ENCODE measurements at regions not wholly inside any gene's neighbourhood (a gene's known extent, or its start where the extent isn't known, plus 50 kb on each side); places are given as distances from the start of the nearest gene placed in this dataset.

DNA sequence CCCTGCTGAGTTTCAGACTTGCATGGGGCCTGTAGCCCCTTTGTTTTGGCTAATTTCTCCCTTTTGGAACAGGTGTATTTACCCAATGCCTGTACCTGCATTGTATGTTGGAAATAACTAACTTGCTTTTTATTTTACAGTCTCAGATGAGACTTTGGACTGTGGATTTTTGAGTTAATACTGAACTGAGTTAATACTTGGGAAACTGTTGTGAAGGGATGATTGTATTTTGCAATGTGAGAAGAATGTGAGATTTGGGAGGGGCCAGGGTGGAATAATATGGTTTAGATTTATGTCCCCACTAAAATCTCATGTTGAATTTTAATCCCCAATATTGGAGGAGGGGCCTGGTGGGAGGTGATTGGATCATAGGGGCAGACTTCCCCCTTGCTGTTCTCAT, 99.1 kb upstream of the IRAK1BP1 start (continued):
- TF ChIP-seq, protein P1, sequence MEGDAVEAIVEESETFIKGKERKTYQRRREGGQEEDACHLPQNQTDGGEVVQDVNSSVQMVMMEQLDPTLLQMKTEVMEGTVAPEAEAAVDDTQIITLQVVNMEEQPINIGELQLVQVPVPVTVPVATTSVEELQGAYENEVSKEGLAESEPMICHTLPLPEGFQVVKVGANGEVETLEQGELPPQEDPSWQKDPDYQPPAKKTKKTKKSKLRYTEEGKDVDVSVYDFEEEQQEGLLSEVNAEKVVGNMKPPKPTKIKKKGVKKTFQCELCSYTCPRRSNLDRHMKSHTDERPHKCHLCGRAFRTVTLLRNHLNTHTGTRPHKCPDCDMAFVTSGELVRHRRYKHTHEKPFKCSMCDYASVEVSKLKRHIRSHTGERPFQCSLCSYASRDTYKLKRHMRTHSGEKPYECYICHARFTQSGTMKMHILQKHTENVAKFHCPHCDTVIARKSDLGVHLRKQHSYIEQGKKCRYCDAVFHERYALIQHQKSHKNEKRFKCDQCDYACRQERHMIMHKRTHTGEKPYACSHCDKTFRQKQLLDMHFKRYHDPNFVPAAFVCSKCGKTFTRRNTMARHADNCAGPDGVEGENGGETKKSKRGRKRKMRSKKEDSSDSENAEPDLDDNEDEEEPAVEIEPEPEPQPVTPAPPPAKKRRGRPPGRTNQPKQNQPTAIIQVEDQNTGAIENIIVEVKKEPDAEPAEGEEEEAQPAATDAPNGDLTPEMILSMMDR (conservative IDR thresholded peaks at IDR 0.05; ENCODE audit: low read depth in 2 of 2) = no peak
- TF ChIP-seq NANOG (IDR thresholded peaks at IDR 0.05; ENCODE audit: borderline replicate concordance) = no peak

DNA sequence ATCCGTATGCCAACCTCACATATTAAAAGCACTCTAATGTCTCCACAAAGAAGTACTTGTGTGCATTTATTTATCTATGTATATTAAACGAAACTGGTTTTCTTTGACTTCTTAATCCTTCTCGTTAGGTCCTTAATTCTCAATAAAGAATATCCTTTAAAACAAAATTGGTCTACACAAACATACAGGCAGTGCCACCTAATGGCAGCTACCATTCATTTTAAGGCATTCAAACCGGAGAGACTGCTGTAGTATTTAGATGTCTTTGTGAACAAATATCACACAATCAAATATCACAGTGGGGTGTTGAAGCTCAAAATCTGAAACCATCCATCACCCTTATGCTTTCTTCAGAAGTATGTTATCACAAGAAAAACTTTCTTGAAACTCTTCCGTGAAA, 96.6 kb upstream of the IRAK1BP1 start:
- H3K79me2 ChIP-seq (replicated peaks; ENCODE audit: insufficient read depth) = no peaks in the 10 kb centered on the region
- no peaks in the 10 kb centered on the region for H3K36me3 Mint-ChIP-seq (ENCODE audit: low read depth)
- H3K36me3 ChIP-seq (ENCODE audit: insufficient read depth) = no peaks in the 10 kb centered on the region
- no peak overlapping the region for H2AFZ ChIP-seq
- no peak for TF ChIP-seq CREB1 (CRISPR knock-in tag; IDR thresholded peaks at IDR 0.05; ENCODE audit: low read depth)
- TF ChIP-seq, protein P2, sequence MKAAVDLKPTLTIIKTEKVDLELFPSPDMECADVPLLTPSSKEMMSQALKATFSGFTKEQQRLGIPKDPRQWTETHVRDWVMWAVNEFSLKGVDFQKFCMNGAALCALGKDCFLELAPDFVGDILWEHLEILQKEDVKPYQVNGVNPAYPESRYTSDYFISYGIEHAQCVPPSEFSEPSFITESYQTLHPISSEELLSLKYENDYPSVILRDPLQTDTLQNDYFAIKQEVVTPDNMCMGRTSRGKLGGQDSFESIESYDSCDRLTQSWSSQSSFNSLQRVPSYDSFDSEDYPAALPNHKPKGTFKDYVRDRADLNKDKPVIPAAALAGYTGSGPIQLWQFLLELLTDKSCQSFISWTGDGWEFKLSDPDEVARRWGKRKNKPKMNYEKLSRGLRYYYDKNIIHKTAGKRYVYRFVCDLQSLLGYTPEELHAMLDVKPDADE (IDR thresholded peaks at IDR 0.05) = no peak
- TF ChIP-seq, protein P1 (conservative IDR thresholded peaks at IDR 0.05; ENCODE audit: low read depth in 2 of 2) = peak; percentile 68 to 69
- no peak for TF ChIP-seq POLR2AphosphoS5 (IDR thresholded peaks at IDR 0.05; ENCODE audit: low read depth)
- no peak for TF ChIP-seq EZH2 (IDR thresholded peaks at IDR 0.05; ENCODE audit: low read depth, unreplicated experiment)
- H3K4me1 Mint-ChIP-seq = peaks cover 6% of the 10 kb centered on the region
- H3K27ac Mint-ChIP-seq = no peak overlapping the region
- H3K4me3 Mint-ChIP-seq = no peak overlapping the region
- no peaks in the 10 kb centered on the region for H4K20me1 ChIP-seq (replicated peaks; ENCODE audit: insufficient read depth)
- H3K4me3 ChIP-seq = no peak overlapping the region
- H3F3A ChIP-seq (replicated peaks; ENCODE audit: low read depth) = no peaks in the 10 kb centered on the region
- DNase-seq (ENCODE audit: low spot score) (peak; percentile 35), ATAC-seq (no peak)
- H3K27ac ChIP-seq (ENCODE audit: low read depth) = no peak overlapping the region
- no peaks in the 10 kb centered on the region for H3K4me1 ChIP-seq (ENCODE audit: insufficient read depth)
- no peaks in the 10 kb centered on the region for H3K9me2 ChIP-seq (ENCODE audit: insufficient read depth)
- H3K27me3 ChIP-seq (ENCODE audit: insufficient read depth) = no peaks in the 10 kb centered on the region
- H3K4me2 ChIP-seq = no peak overlapping the region
- peaks cover 10% of the 10 kb centered on the region; the same call in 2 of the 3 replicates for H3K9me3 Mint-ChIP-seq
- H3K27me3 Mint-ChIP-seq (ENCODE audit: insufficient read depth, low read depth, poor library complexity) = no peaks in the 10 kb centered on the region

DNA sequence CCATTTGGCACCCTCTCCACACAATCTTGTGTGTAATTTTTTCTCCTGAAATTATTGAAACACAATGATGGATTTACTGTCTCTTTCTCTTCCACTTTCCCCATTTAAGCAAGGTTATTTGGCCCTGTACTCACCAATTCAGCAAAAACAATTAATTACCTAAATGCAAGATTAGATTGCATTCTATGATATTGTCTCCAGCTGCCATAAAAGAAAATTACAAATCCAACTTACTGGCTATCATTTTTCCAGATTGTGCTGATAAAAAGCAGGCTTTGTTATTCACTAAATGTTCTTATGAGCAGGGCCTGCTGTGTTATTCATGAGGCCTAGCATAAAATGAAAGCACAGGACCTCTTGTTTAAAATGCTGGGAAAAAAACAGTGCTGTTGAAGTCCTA, 95.8 kb upstream of the IRAK1BP1 start:
- H3K27me3 Mint-ChIP-seq (ENCODE audit: insufficient read depth, low read depth, poor library complexity) = no peaks in the 10 kb centered on the region
- Histone ChIP-seq H3K79me2 (replicated peaks; ENCODE audit: insufficient read depth) (no peaks in the 10 kb centered on the region), H3K27ac (ENCODE audit: low read depth) (no peak overlapping the region), H3K27me3 (ENCODE audit: insufficient read depth) (no peaks in the 10 kb centered on the region), H4K20me1 (replicated peaks; ENCODE audit: insufficient read depth) (no peaks in the 10 kb centered on the region), H3K36me3 (ENCODE audit: insufficient read depth) (no peaks in the 10 kb centered on the region), H3F3A (replicated peaks; ENCODE audit: low read depth) (no peaks in the 10 kb centered on the region), H3K9me2 (ENCODE audit: insufficient read depth) (no peaks in the 10 kb centered on the region), H3K4me3 (no peak overlapping the region), H3K4me1 (ENCODE audit: insufficient read depth) (no peaks in the 10 kb centered on the region), H3K4me2 (no peak overlapping the region), H2AFZ (no peak overlapping the region)
- no peaks in the 10 kb centered on the region for H3K36me3 Mint-ChIP-seq (ENCODE audit: low read depth)
- H3K9me3 Mint-ChIP-seq = peaks cover 8% of the 10 kb centered on the region; the same call in 2 of the 3 replicates
- H3K4me1 Mint-ChIP-seq = peaks cover 6% of the 10 kb centered on the region
- no peak overlapping the region for H3K27ac Mint-ChIP-seq
- DNase-seq (ENCODE audit: low spot score) = no peak
- no peak overlapping the region for H3K4me3 Mint-ChIP-seq
- ATAC-seq = no peak
- TF ChIP-seq EZH2phosphoT487 (IDR thresholded peaks at IDR 0.05; ENCODE audit: unreplicated experiment) (no peak), JUNB (IDR thresholded peaks at IDR 0.05; ENCODE audit: unreplicated experiment) (no peak), STAT1 (IDR thresholded peaks at IDR 0.05; ENCODE audit: unreplicated experiment) (no peak), NANOG (IDR thresholded peaks at IDR 0.05; ENCODE audit: borderline replicate concordance) (no peak)
- TF ChIP-seq, protein P1 (conservative IDR thresholded peaks at IDR 0.05; ENCODE audit: low read depth in 2 of 2) = no peak

Data from GM23338 (cell line).